ENCODE measurements at regions not wholly inside any gene's neighbourhood (a gene's known extent, or its start where the extent isn't known, plus 50 kb on each side); places are given as distances from the start of the nearest gene placed in this dataset.
A peak's percentile ranks its signal among the peaks of the same experiment; 100 is the strongest.
"Not testable (repeated sequence)": the region's sequence is repeated elsewhere in the genome, so short reads cannot be mapped to it uniquely, and the experiment has no call there.

DNA sequence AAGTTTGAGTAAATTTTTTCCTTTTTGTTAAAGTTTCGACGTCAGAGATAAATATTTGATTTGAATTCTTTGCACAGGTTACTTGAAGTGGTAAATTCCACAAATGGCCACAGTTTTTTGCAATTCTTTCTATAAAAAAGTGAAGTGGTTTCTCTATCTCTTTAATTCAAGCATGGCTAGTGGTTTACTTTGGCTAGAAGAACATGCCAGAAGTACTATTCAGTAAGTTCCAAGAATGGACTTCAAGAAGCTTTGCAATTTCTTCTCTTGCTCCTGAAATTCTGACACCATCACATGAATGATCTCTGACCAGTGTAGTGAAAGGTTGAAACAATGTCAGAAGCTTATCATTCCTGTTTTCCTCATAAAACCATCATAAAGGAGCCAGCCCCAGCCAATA lies 55.7 kb upstream of the RNPC3 start:
- ATAC-seq (replicated peaks in 1 of 2), result no peak
- no peaks in the 10 kb centered on the region for H3K4me1 Mint-ChIP-seq (ENCODE audit: low read depth)

GRCh38 chr1:103467100-103467499 lies 58.4 kb upstream of the RNPC3 start:
- Mint-ChIP-seq H3K4me3 (no peak overlapping the region), H3K27me3 (ENCODE audit: low read depth) (peaks cover 6% of the 10 kb centered on the region), H3K4me1 (ENCODE audit: low read depth) (no peaks in the 10 kb centered on the region), H3K9me3 (no peaks in the 10 kb centered on the region), H3K27ac (no peak overlapping the region), H3K36me3 (ENCODE audit: insufficient read depth in 2 of 2) (no peaks in the 10 kb centered on the region)
- ATAC-seq (replicated peaks in 1 of 2), result no peak
- DNase-seq, result no peak

More for the DNA sequence above, 55.7 kb upstream of the RNPC3 start:
- DNase-seq, result no peak
- Mint-ChIP-seq H3K27me3 (ENCODE audit: low read depth) (peaks cover 6% of the 10 kb centered on the region), H3K36me3 (ENCODE audit: insufficient read depth in 2 of 2) (no peaks in the 10 kb centered on the region), H3K9me3 (no peaks in the 10 kb centered on the region), H3K27ac (no peak overlapping the region), H3K4me3 (no peak overlapping the region)

- DNase-seq (no peak), ATAC-seq (replicated peaks in 1 of 2) (no peak)
- H3K27me3 Mint-ChIP-seq (ENCODE audit: low read depth), result no peaks in the 10 kb centered on the region
- H3K27ac Mint-ChIP-seq, result no peak overlapping the region
- no peaks in the 10 kb centered on the region for H3K36me3 Mint-ChIP-seq (ENCODE audit: insufficient read depth in 2 of 2)
- H3K4me3 Mint-ChIP-seq, result no peak overlapping the region
- no peaks in the 10 kb centered on the region for H3K9me3 Mint-ChIP-seq
- no peaks in the 10 kb centered on the region for H3K4me1 Mint-ChIP-seq (ENCODE audit: low read depth)
Observed at GRCh38 chr1:103461161-103462105, 64.1 kb upstream of the RNPC3 start.

- Mint-ChIP-seq H3K27me3 (ENCODE audit: low read depth) (no peaks in the 10 kb centered on the region), H3K4me1 (ENCODE audit: low read depth) (no peaks in the 10 kb centered on the region)
Observed at GRCh38 chr1:103460511-103460910, 65.0 kb upstream of the RNPC3 start.

GRCh38 chr1:103459346-103459745 lies 66.2 kb upstream of the RNPC3 start:
- DNase-seq, result no peak
- no peaks in the 10 kb centered on the region for H3K27me3 Mint-ChIP-seq (ENCODE audit: low read depth)
- no peaks in the 10 kb centered on the region for H3K4me1 Mint-ChIP-seq (ENCODE audit: low read depth)
- no peaks in the 10 kb centered on the region for H3K36me3 Mint-ChIP-seq (ENCODE audit: insufficient read depth in 2 of 2)
- no peak for ATAC-seq (replicated peaks in 1 of 2)
- no peaks in the 10 kb centered on the region for H3K9me3 Mint-ChIP-seq
- no peak overlapping the region for H3K27ac Mint-ChIP-seq
- no peak overlapping the region for H3K4me3 Mint-ChIP-seq

More at GRCh38 chr1:103460511-103460910, 65.0 kb upstream of the RNPC3 start:
- no peak for DNase-seq
- Mint-ChIP-seq H3K9me3 (no peaks in the 10 kb centered on the region), H3K36me3 (ENCODE audit: insufficient read depth in 2 of 2) (no peaks in the 10 kb centered on the region), H3K4me3 (no peak overlapping the region), H3K27ac (no peak overlapping the region)
- no peak for ATAC-seq (replicated peaks in 1 of 2)

DNA sequence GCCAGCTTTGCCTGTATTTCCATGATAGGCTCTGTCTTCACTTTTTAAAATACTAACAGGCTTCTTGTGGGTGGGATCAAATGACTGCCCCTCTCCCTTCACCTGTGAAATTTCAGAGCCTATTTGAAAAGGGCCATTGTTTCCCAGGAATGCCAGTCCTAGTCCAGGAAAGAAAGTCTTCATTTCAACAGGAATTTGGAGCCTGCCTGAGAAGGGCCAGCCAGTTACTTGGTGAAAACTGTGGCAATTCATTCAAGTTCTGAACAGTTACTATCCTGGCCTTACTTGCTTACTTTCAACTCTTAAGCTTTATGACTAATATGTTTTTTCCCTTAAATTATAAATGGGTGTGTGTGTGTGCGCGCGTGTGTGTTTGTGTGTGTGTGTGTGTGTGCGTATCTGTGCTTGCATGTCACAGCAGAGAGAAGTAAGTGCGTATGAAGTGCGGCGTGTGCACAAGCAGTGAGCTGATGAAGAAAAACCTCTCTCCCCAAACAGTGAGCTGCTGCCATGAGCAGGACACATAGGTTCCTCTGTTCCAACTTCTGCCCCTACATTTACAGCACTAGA lies 67.5 kb upstream of the RNPC3 start:
- no peak overlapping the region for H3K4me3 Mint-ChIP-seq
- DNase-seq (no peak), ATAC-seq (replicated peaks in 1 of 2) (no peak)
- H3K36me3 Mint-ChIP-seq (ENCODE audit: insufficient read depth in 2 of 2), result no peaks in the 10 kb centered on the region
- no peaks in the 10 kb centered on the region for H3K27me3 Mint-ChIP-seq (ENCODE audit: low read depth)
- H3K4me1 Mint-ChIP-seq (ENCODE audit: low read depth), result no peaks in the 10 kb centered on the region
- no peak overlapping the region for H3K27ac Mint-ChIP-seq
- no peaks in the 10 kb centered on the region for H3K9me3 Mint-ChIP-seq

- no peaks in the 10 kb centered on the region for H3K27me3 Mint-ChIP-seq (ENCODE audit: low read depth)
- H3K4me1 Mint-ChIP-seq (ENCODE audit: low read depth), result no peaks in the 10 kb centered on the region
- DNase-seq (no peak), ATAC-seq (replicated peaks in 1 of 2) (peak in 1 of 2 donors; percentile 52)
- no peaks in the 10 kb centered on the region for H3K9me3 Mint-ChIP-seq
- no peak overlapping the region for H3K4me3 Mint-ChIP-seq
- H3K27ac Mint-ChIP-seq, result no peak overlapping the region
- H3K36me3 Mint-ChIP-seq (ENCODE audit: insufficient read depth in 2 of 2), result no peaks in the 10 kb centered on the region
Observed at GRCh38 chr1:103448560-103448959, 76.9 kb upstream of the RNPC3 start.

DNA sequence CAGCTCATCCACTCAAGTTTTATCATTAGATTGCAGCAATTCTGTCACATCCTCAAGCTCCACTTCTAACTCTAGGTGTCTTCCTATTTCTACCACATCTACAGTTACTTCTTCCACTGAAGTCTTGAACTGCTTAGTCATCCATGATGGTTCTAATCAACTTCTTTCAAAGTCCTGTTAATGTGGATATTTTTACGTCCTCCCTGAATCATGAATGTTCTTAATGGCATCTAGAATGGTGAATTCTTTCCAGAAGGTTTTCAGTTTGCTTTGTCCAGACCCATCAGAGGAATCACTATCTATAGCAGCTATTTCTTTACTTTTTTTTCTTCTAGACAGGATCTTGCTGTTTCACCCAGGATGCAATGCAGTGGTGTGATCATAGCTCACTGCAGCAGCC lies 78.0 kb upstream of the RNPC3 start:
- no peaks in the 10 kb centered on the region for H3K4me1 Mint-ChIP-seq (ENCODE audit: low read depth)
- DNase-seq (no peak), ATAC-seq (replicated peaks in 1 of 2) (no peak)
- H3K27me3 Mint-ChIP-seq (ENCODE audit: low read depth), result no peaks in the 10 kb centered on the region
- no peak overlapping the region for H3K4me3 Mint-ChIP-seq
- no peaks in the 10 kb centered on the region for H3K36me3 Mint-ChIP-seq (ENCODE audit: insufficient read depth in 2 of 2)
- no peaks in the 10 kb centered on the region for H3K9me3 Mint-ChIP-seq
- no peak overlapping the region for H3K27ac Mint-ChIP-seq

DNA sequence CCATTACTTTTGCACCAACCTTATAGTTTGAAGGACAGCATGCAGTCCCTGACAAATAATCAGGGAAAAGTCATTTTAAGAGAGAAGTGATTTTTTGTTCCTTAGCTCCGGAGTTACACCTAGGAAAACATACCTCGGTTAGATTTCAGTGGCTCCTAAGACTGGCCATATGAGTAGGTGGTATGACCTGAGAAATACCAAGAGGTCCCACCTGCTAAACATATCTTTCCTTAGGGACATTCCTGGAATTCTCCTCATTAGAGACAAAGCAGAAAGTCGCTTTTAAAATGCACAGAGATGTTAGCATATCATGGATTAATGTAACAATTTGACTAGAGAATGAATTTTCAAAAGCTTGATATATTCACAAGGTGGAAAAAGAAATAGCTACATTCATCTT lies 84.2 kb upstream of the RNPC3 start:
- no peaks in the 10 kb centered on the region for H3K4me1 Mint-ChIP-seq (ENCODE audit: low read depth)
- no peak overlapping the region for H3K27ac Mint-ChIP-seq
- H3K9me3 Mint-ChIP-seq, result no peaks in the 10 kb centered on the region
- no peak overlapping the region for H3K4me3 Mint-ChIP-seq
- no peak for ATAC-seq (replicated peaks in 1 of 2)
- H3K36me3 Mint-ChIP-seq (ENCODE audit: insufficient read depth in 2 of 2), result no peaks in the 10 kb centered on the region
- no peaks in the 10 kb centered on the region for H3K27me3 Mint-ChIP-seq (ENCODE audit: low read depth)
- no peak for DNase-seq

DNA sequence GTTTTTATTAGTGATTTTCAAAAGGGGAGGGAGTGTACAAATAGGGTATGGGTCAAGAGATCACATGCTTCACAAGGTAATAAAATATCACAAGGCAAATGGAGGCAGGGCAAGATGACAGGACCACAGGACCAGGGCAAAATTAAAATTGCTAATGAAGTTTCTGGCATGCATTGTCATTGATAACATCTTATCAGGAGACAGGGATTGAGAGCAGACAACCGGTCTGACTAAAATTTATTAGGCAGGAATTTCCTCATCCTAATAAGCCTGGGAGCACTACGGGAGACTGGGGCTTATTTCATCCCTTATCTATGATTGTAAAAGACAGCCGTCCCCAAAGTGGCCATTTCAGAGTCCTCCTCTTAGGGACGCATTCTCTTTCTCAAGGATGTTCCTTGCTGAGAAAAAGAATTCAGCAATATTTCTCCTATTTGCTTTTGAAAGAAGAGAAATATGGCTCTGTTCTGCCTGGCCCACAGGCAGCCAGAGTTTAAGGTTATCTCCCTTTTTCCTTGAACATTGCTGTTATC lies 88.9 kb upstream of the RNPC3 start:
- not testable (repeated sequence) for ATAC-seq (replicated peaks in 1 of 2); H3K27ac Mint-ChIP-seq; H3K36me3 Mint-ChIP-seq (ENCODE audit: insufficient read depth in 2 of 2); H3K27me3 Mint-ChIP-seq (ENCODE audit: low read depth); H3K4me1 Mint-ChIP-seq (ENCODE audit: low read depth); H3K4me3 Mint-ChIP-seq; H3K9me3 Mint-ChIP-seq; DNase-seq

GRCh38 chr1:103435443-103435842 lies 90.1 kb upstream of the RNPC3 start:
- no peaks in the 10 kb centered on the region for H3K4me1 Mint-ChIP-seq (ENCODE audit: low read depth)
- H3K4me3 Mint-ChIP-seq, result no peak overlapping the region
- H3K27me3 Mint-ChIP-seq (ENCODE audit: low read depth), result no peaks in the 10 kb centered on the region
- peaks cover 0 to 2% of the 10 kb centered on the region in 2 donors for H3K9me3 Mint-ChIP-seq
- no peak for DNase-seq
- no peaks in the 10 kb centered on the region for H3K36me3 Mint-ChIP-seq (ENCODE audit: insufficient read depth in 2 of 2)
- H3K27ac Mint-ChIP-seq, result no peak overlapping the region
- ATAC-seq (replicated peaks in 1 of 2), result no peak

DNA sequence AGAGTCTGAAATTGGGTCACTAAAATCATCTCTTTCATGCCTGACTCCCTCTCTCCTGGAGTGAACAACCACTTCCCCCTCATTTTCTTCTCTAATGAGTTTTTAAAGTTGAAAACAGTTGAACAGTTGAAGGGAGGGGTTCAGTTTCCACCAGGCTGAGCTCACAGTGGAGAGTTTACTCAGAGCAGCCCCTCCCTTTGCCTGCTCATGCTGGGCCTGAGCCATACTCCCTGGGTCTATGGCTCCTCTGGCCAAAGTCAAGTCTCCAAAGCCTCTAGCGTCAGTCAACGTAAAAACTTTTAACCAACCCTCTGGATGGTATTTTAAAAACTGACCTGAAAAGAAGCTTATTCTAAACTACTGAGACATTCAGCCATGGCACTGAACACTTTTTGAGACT lies 100.8 kb upstream of the RNPC3 start:
- no peaks in the 10 kb centered on the region for H3K4me1 Mint-ChIP-seq (ENCODE audit: low read depth)
- no peak overlapping the region for H3K4me3 Mint-ChIP-seq
- H3K36me3 Mint-ChIP-seq (ENCODE audit: insufficient read depth in 2 of 2), result no peaks in the 10 kb centered on the region
- H3K27ac Mint-ChIP-seq, result no peak overlapping the region
- H3K9me3 Mint-ChIP-seq, result peaks cover 0 to 3% of the 10 kb centered on the region in 2 donors
- no peaks in the 10 kb centered on the region for H3K27me3 Mint-ChIP-seq (ENCODE audit: low read depth)
- ATAC-seq (replicated peaks in 1 of 2) (no peak), DNase-seq (no peak)

DNA sequence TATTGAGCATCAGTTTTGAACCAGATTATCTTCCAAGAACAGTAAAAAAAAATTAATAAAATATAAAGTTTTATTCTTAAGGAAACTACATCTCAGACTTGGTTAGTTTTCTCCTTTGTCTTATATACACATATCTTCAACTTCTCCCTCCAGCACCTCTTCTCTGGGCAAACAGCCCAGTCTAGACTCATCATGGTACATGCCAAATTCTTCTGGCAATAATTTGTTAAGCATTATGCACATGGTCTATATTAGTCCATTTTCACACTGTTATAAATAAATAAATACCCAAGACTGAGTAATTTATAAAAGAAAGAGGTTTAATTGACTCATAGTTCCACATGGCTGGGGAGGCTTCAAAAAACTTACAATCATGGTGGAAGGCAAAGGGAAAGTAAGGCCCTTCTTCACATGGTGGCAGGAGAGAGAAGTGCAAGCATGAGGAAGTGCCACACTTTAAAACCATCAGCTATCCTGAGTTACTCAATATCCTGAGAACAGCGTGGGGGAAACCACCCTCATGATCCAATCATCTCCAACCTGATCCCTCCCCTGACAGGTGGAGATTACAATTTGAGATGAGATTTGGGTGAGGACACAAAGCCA lies 108.7 kb upstream of the RNPC3 start:
- no peak for DNase-seq
- no peak overlapping the region for H3K27ac Mint-ChIP-seq
- peaks cover 1% of the 10 kb centered on the region in 2 donors for H3K36me3 Mint-ChIP-seq (ENCODE audit: insufficient read depth in 2 of 2)
- H3K9me3 Mint-ChIP-seq, result peaks cover 0 to 3% of the 10 kb centered on the region in 2 donors
- ATAC-seq (replicated peaks in 1 of 2), result no peak
- H3K27me3 Mint-ChIP-seq (ENCODE audit: low read depth), result no peaks in the 10 kb centered on the region
- no peaks in the 10 kb centered on the region for H3K4me1 Mint-ChIP-seq (ENCODE audit: low read depth)
- H3K4me3 Mint-ChIP-seq, result no peak overlapping the region

All from activated T-cell treated with anti-CD3 and anti-CD28 coated beads, Interleukin-2, amount 50 U/mL, for 72 hours (primary cell).